HG03064 (cell line): ENCODE measurements at regions not wholly inside any gene's neighbourhood (a gene's known extent, or its start where the extent isn't known, plus 50 kb on each side); places are given as distances from the start of the nearest gene placed in this dataset.

Experiments used
- ATAC-seq: cut with Tn5 transposase; IDR thresholded peaks from one replicate; pipeline ENCODE4 v1.9.1; 2021; ENCODE audit warnings: low read depth; ENCODE audit not compliant: unreplicated experiment

- no peak for ATAC-seq
These were observed 883.4 kb upstream of the PRMT6 start for GRCh38 chr1:106173101-106173500.

- no peak for ATAC-seq
These were observed 877.7 kb upstream of the PRMT6 start for GRCh38 chr1:106178791-106179190.

DNA sequence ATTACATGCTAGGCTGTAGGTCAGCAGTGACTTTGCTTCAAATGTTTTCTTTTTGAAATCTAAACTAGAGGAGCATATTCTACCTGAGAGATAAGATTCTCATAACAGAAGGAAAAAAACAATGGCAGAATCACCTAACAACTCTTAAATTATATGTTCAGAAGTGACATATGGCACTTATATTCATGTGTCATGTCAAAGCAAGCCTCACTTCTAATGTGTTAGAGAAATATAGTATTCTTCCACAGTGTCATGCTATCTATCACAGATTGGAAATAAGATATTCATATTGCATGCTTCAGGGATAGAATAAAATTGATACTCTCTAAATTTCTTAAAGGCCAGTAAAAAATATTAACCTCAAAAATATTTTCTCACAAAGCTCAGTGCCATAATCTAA lies 874.6 kb upstream of the PRMT6 start:
- ATAC-seq = no peak

DNA sequence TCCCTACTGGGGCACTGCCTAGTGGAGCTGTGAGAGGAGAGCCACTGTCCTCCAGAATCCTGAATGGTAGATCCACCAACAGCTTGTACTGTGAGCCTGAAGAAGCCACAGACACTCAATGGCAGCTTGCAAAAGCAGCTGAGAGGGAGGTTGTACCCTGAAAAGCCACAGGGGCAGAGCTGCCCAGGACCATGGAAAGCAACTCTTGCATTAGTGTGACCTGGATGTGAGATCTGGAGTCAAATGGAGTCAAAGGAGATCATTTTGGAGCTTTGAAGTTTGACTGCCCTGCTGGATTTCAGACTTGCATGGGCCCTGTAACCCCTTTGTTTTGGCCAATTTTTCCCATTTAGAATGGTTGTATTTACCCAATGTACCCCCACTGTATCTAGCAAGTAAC lies 871.4 kb upstream of the PRMT6 start:
- no peak for ATAC-seq

- ATAC-seq = no peak
These were observed 866.7 kb upstream of the PRMT6 start for GRCh38 chr1:106189780-106190179.

- ATAC-seq = no peak
These were observed 862.3 kb upstream of the PRMT6 start for GRCh38 chr1:106194206-106194605.

DNA sequence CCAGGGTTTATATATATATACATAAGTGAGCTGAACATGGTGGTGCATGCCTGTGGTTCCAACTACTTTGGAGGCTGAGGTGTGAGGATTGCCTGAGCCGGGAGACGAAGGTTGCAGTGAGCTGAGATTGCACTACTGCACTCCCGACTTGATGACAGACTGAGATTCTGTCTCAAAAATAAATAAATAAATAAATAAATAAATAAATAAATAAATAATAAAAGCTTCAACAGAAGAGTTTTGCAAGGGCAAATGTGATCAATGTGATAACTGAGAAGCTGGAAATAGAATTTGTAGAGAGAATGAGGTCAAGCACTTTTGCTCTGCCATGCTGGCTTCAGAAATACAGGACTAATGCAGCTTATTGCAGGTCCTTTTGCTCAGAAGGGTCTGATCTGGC lies 855.8 kb upstream of the PRMT6 start:
- ATAC-seq = no peak

DNA sequence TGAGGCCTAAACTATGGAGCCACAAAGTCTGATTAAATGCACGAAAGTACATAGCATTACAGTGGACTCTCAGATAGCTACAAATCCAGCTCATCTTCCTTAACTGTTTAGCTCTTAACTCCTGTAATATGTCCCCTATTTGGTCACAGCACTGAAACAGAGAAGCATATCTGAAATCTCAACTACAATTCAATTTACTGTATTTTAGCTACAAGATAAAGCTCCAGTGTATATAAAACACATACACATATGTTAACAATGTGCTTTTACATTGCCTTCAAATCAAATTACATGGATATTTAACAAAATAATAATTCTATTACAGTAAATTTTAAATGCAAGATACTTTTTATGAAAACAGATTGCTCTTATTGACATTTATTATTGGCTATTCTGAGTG lies 849.3 kb upstream of the PRMT6 start:
- ATAC-seq = no peak

GRCh38 chr1:106217765-106218164 lies 838.7 kb upstream of the PRMT6 start:
- ATAC-seq = no peak

- no peak for ATAC-seq
These were observed 834.1 kb upstream of the PRMT6 start for GRCh38 chr1:106222403-106222802.

DNA sequence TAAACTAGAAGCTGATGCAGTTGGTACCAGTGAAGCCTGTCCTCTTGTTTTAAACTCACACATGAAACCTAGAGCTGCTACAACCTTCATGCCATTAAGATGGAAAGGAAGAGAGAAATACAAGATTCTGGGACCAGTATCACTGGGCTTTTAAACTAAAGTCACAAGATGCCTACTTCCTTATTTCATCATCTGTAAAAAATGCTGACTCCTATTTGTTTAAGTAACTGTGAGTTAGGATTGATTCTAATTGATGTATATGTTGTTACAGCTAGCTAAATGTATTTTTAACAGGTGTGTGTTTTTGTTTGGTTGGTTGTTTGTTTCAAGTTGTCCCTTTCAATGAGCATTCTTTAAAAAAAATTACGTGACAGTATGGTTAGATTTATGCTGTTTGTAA lies 833.3 kb upstream of the PRMT6 start:
- no peak for ATAC-seq

- ATAC-seq = no peak
These were observed 832.0 kb upstream of the PRMT6 start for GRCh38 chr1:106224426-106224825.

DNA sequence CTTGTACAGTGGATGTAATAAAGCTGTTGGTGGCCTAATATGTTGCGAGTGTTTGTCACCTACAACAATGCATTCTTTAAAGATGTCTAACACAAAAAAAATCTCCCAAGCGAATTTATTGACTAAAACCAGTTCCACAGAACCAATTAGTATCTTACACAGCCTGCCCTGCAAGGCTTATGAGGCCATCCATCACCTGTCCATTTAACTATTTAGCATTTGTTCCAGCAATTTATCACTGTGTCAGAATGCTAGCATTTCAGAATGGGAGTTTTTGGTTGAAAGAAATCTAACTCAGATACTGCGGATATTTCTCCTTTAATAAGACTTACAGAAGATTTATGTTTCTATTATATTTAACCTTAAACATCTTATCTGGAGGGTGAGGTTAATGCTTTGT lies 831.1 kb upstream of the PRMT6 start:
- ATAC-seq = no peak

- ATAC-seq = no peak
These were observed 829.9 kb upstream of the PRMT6 start for GRCh38 chr1:106226550-106226949.

DNA sequence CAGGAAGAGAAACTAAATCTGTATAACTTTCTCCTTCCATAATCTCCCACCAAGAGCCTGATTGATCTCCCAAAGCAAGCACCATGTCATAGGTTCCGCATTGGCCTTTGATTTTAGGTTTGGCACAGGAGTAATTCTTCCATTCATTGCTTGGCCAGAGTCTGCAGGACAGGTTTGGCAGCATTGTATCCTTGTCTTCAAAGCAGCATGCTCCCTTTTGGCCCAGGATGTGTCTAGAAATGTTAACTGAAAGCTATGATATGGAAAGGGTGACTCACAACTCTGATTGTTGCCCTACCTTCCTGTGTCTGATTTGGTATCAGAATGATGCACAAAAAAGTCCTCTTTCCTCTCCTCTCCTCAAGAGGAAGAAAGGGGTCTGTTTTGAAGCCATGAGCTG lies 824.3 kb upstream of the PRMT6 start:
- ATAC-seq = no peak

- no peak for ATAC-seq
These were observed 823.0 kb upstream of the PRMT6 start for GRCh38 chr1:106233511-106233910.

- no peak for ATAC-seq
These were observed 807.1 kb upstream of the PRMT6 start for GRCh38 chr1:106249365-106249764.

- no peak for ATAC-seq
These were observed 806.7 kb upstream of the PRMT6 start for GRCh38 chr1:106249810-106250209.

DNA sequence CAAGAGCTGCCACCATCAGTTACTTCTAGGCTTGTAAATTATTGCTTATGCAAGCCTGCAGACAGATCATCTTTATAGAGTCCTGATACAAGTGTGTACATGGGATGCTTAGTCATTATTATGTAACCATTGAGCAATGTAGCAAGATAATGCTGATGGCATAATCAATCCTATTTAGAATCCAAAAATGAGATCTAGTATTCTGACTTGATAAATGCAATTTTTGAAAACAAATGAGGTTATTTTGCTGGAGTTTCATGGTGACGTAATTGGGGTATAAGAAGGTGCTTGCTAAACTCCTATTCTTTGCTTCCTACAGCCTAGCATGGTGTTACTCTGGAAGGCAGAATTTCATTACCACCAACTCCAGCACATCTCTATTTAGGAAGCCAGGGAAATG lies 801.7 kb upstream of the PRMT6 start:
- no peak for ATAC-seq

DNA sequence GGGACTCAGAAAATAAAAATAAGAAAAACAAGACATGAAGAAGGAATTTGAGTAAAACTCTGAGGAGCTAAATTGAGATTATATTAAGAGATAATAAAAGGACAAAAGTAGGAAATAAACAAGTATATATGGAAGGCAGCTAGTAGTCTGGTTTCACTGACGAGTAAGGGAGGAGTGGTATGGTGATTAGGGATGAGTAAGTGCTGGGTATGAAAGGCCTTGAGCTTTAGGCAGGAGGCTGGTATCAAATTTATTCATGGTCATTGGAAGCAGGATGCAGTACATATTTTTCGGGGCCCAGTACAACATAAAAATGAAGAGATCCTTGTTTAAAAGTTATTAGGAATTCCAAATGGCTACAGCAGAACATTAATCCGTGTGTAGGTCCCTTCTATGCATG lies 789.7 kb upstream of the PRMT6 start:
- no peak for ATAC-seq

- no peak for ATAC-seq
These were observed 788.4 kb upstream of the PRMT6 start for GRCh38 chr1:106268070-106268469.

DNA sequence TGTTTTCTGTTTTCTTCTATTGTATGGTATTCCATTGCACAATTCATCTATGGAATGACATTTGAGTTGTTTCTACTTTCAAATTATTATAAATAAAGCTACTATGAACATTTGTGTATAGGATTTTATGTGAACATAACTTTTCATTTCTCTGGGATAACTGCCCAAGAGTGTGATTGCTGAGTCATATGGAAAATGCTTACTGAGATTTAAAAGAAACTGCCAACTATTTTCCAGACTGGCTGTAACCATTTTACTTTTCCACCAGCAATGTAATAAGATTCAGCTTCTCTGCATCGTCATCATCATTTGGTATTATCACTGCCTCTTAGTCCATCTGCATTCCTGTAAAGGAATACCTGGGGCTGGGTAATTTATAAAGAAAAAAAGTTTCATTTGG lies 779.6 kb upstream of the PRMT6 start:
- ATAC-seq = no peak

DNA sequence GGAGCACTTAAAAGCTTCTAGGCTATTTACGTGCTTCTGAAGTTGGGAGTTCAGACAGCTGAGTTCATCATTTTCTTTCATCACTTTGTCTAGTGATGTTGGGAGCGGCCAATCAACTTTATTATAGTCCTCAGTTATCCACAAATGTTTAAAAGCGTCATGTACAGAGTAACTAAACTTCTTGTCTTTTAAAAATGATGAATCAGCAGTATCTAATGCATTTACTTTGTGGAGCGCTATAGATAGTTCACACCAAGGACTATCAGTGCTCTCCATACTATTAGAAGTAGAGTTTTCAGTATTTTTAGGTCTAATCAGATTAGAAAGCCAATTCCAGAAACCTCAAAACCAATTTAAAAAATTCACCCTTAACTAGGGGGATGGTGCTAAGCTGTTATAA lies 778.7 kb upstream of the PRMT6 start:
- ATAC-seq = no peak

- no peak for ATAC-seq
These were observed 777.8 kb upstream of the PRMT6 start for GRCh38 chr1:106278716-106279115.
